ENCODE measurements at regions not wholly inside any gene's neighbourhood (a gene's known extent, or its start where the extent isn't known, plus 50 kb on each side); places are given as distances from the start of the nearest gene placed in this dataset.

- peaks cover 0 to 3% (median 0%) of the 10 kb centered on the region in 3 donors for H3K36me3 Mint-ChIP-seq
- no peak overlapping the region for H3K27ac Mint-ChIP-seq
- peaks cover 21 to 30% (median 21%) of the 10 kb centered on the region in 3 donors for H3K27me3 Mint-ChIP-seq (ENCODE audit: low read depth in 3 of 3)
- no peaks in the 10 kb centered on the region for H3K9me3 Mint-ChIP-seq
- DNase-seq, result no peak
- H3K4me1 Mint-ChIP-seq, result peaks cover 2 to 8% of the 10 kb centered on the region in 2 donors
- H3K4me3 Mint-ChIP-seq, result no peak overlapping the region
These were observed 119.8 kb upstream of the SLC25A33 start for GRCh38 chr1:9419369-9420041.

- DNase-seq, result no peak
- no peak overlapping the region for H3K27ac Mint-ChIP-seq
- H3K27me3 Mint-ChIP-seq (ENCODE audit: low read depth in 3 of 3), result peaks cover 25 to 37% (median 28%) of the 10 kb centered on the region in 3 donors
- H3K36me3 Mint-ChIP-seq, result peaks cover 0 to 3% (median 0%) of the 10 kb centered on the region in 3 donors
- peaks cover 14 to 19% of the 10 kb centered on the region in 2 donors for H3K4me1 Mint-ChIP-seq
- H3K4me3 Mint-ChIP-seq, result no peak overlapping the region
- H3K9me3 Mint-ChIP-seq, result no peaks in the 10 kb centered on the region
These were observed 118.3 kb upstream of the SLC25A33 start for GRCh38 chr1:9420835-9421532.

GRCh38 chr1:9421533-9421873, 117.8 kb upstream of the SLC25A33 start:
- no peak for DNase-seq
- no peaks in the 10 kb centered on the region for H3K36me3 Mint-ChIP-seq
- H3K9me3 Mint-ChIP-seq, result no peaks in the 10 kb centered on the region
- no peak overlapping the region for H3K4me3 Mint-ChIP-seq
- H3K4me1 Mint-ChIP-seq, result peaks cover 19 to 24% of the 10 kb centered on the region in 2 donors
- H3K27ac Mint-ChIP-seq, result no peak overlapping the region
- H3K27me3 Mint-ChIP-seq (ENCODE audit: low read depth in 3 of 3), result peaks cover 26 to 38% (median 33%) of the 10 kb centered on the region in 3 donors

GRCh38 chr1:9422321-9422720, 116.9 kb upstream of the SLC25A33 start:
- no peaks in the 10 kb centered on the region for H3K36me3 Mint-ChIP-seq
- no peak for DNase-seq
- H3K4me3 Mint-ChIP-seq, result no peak overlapping the region
- no peak overlapping the region for H3K27ac Mint-ChIP-seq
- H3K4me1 Mint-ChIP-seq, result peaks cover 21 to 27% of the 10 kb centered on the region in 2 donors
- no peaks in the 10 kb centered on the region for H3K9me3 Mint-ChIP-seq
- H3K27me3 Mint-ChIP-seq (ENCODE audit: low read depth in 3 of 3), result peaks cover 28 to 39% (median 34%) of the 10 kb centered on the region in 3 donors

GRCh38 chr1:9422911-9423505, 116.3 kb upstream of the SLC25A33 start:
- no peak for DNase-seq
- Mint-ChIP-seq H3K9me3 (no peaks in the 10 kb centered on the region), H3K4me3 (no peak overlapping the region), H3K27me3 (ENCODE audit: low read depth in 3 of 3) (peaks cover 31 to 40% (median 32%) of the 10 kb centered on the region in 3 donors), H3K36me3 (no peaks in the 10 kb centered on the region), H3K4me1 (peaks cover 23 to 28% of the 10 kb centered on the region in 2 donors), H3K27ac (no peak overlapping the region)

- peaks cover 38 to 48% (median 42%) of the 10 kb centered on the region in 3 donors for H3K27me3 Mint-ChIP-seq (ENCODE audit: low read depth in 3 of 3)
- no peaks in the 10 kb centered on the region for H3K9me3 Mint-ChIP-seq
- no peak overlapping the region for H3K27ac Mint-ChIP-seq
- DNase-seq, result no peak
- no peak overlapping the region for H3K4me3 Mint-ChIP-seq
- H3K36me3 Mint-ChIP-seq, result no peaks in the 10 kb centered on the region
- H3K4me1 Mint-ChIP-seq, result peaks cover 36 to 41% of the 10 kb centered on the region in 2 donors
These were observed 115.0 kb upstream of the SLC25A33 start for GRCh38 chr1:9424261-9424660.

- H3K36me3 Mint-ChIP-seq, result no peaks in the 10 kb centered on the region
- H3K27me3 Mint-ChIP-seq (ENCODE audit: low read depth in 3 of 3), result peaks cover 37 to 43% (median 41%) of the 10 kb centered on the region in 3 donors
- H3K27ac Mint-ChIP-seq, result peak overlapping the region in 5 of 6 donors; percentile 65 to 86 (median 80)
- peak in 2 of 3 donors; percentile 16 to 18 for DNase-seq
- no peaks in the 10 kb centered on the region for H3K9me3 Mint-ChIP-seq
- H3K4me3 Mint-ChIP-seq, result peak overlapping the region; percentile 48 to 73 (median 63)
- H3K4me1 Mint-ChIP-seq, result peaks cover 45 to 50% of the 10 kb centered on the region in 2 donors
These were observed 113.4 kb upstream of the SLC25A33 start for GRCh38 chr1:9425859-9426258.

- Mint-ChIP-seq H3K4me1 (peaks cover 44 to 46% of the 10 kb centered on the region in 2 donors), H3K27ac (peak overlapping the region in 5 of 6 donors; percentile 65 to 86 (median 80)), H3K36me3 (no peaks in the 10 kb centered on the region), H3K4me3 (peak overlapping the region; percentile 48 to 73 (median 63)), H3K9me3 (no peaks in the 10 kb centered on the region), H3K27me3 (ENCODE audit: low read depth in 3 of 3) (peaks cover 34 to 40% (median 39%) of the 10 kb centered on the region in 3 donors)
- DNase-seq, result peak; percentile 82 to 84 (median 83)
These were observed 113.0 kb upstream of the SLC25A33 start for GRCh38 chr1:9426291-9426711.

GRCh38 chr1:9427388-9427787, 111.9 kb upstream of the SLC25A33 start:
- peak overlapping the region in 4 of 6 donors; percentile 12 to 55 (median 48) for H3K27ac Mint-ChIP-seq
- H3K4me3 Mint-ChIP-seq, result peak overlapping the region; percentile 13 to 64 (median 20)
- DNase-seq, result no peak
- H3K4me1 Mint-ChIP-seq, result peaks cover 44 to 46% of the 10 kb centered on the region in 2 donors
- H3K27me3 Mint-ChIP-seq (ENCODE audit: low read depth in 3 of 3), result peaks cover 35 to 36% (median 35%) of the 10 kb centered on the region in 3 donors
- no peaks in the 10 kb centered on the region for H3K36me3 Mint-ChIP-seq
- H3K9me3 Mint-ChIP-seq, result no peaks in the 10 kb centered on the region

- Mint-ChIP-seq H3K27ac (peak overlapping the region; percentile 82 to 94 (median 90)), H3K36me3 (no peaks in the 10 kb centered on the region), H3K4me3 (peak overlapping the region; percentile 87 to 98 (median 96)), H3K4me1 (peaks cover 44 to 46% of the 10 kb centered on the region in 2 donors), H3K27me3 (ENCODE audit: low read depth in 3 of 3) (peaks cover 28 to 34% (median 34%) of the 10 kb centered on the region in 3 donors), H3K9me3 (no peaks in the 10 kb centered on the region)
- DNase-seq, result peak; percentile 96 to 97 (median 96)
These were observed 110.5 kb upstream of the SLC25A33 start for GRCh38 chr1:9428601-9429341.

GRCh38 chr1:9429342-9429711, 109.9 kb upstream of the SLC25A33 start:
- H3K4me3 Mint-ChIP-seq, result peak overlapping the region; percentile 87 to 98 (median 96)
- no peaks in the 10 kb centered on the region for H3K36me3 Mint-ChIP-seq
- peak overlapping the region; percentile 82 to 94 (median 90) for H3K27ac Mint-ChIP-seq
- H3K9me3 Mint-ChIP-seq, result no peaks in the 10 kb centered on the region
- no peak for DNase-seq
- H3K27me3 Mint-ChIP-seq (ENCODE audit: low read depth in 3 of 3), result peaks cover 28 to 34% (median 31%) of the 10 kb centered on the region in 3 donors
- H3K4me1 Mint-ChIP-seq, result peaks cover 44 to 46% of the 10 kb centered on the region in 2 donors

GRCh38 chr1:9434247-9435152, 104.8 kb upstream of the SLC25A33 start:
- Mint-ChIP-seq H3K4me1 (peaks cover 8 to 10% of the 10 kb centered on the region in 2 donors), H3K36me3 (no peaks in the 10 kb centered on the region), H3K9me3 (no peaks in the 10 kb centered on the region), H3K4me3 (no peak overlapping the region), H3K27me3 (ENCODE audit: low read depth in 3 of 3) (peaks cover 9 to 21% (median 10%) of the 10 kb centered on the region in 3 donors), H3K27ac (no peak overlapping the region)
- no peak for DNase-seq
